ENCODE measurements at regions not wholly inside any gene's neighbourhood (a gene's known extent, or its start where the extent isn't known, plus 50 kb on each side); places are given as distances from the start of the nearest gene placed in this dataset.

GRCh38 chr2:7847321-7847720 lies 834.5 kb upstream of the ID2 start:
- no peak for TF ChIP-seq CTCF (IDR thresholded peaks at IDR 0.05 in 4 of 5, conservative IDR thresholded peaks at IDR 0.05 in 1 of 5)
- no peak for TF ChIP-seq POLR2A (IDR thresholded peaks at IDR 0.05)
